ENCODE measurements at regions not wholly inside any gene's neighbourhood (a gene's known extent, or its start where the extent isn't known, plus 50 kb on each side); places are given as distances from the start of the nearest gene placed in this dataset.

DNA sequence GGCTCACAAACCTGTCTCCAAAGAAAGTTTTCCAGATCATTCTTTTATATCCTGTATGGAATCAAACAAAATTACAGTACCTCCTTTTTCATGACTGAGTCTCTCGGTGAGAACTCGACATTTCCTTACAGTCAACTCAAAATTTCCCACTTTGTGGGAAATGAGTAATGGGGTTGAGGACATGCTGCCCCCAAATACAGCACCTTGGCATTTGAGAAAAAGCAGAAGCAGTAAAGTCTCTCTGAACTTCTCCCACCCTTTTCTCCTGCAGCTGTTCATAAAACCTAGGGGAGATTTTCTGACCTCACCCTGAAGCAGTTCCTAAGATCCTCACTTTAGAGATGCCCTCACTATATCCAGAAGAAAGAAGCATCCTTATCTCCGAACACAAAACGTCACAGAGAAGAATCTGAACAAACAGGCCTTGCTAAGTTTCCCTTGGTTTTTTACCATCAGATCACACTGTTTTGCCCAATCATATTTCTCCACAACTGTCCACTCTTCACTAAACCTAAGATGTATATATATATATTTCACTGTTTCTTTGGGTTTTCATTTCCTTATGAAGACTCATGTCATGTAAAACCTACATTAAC lies 96.1 kb upstream of the APC start:
- intact Hi-C loops (cut with DNase I), result no loop called here
- no peaks in the 10 kb centered on the region for H3K27me3 ChIP-seq
- H3K4me3 ChIP-seq, result no peak overlapping the region
- H3K9me3 ChIP-seq, result no peaks in the 10 kb centered on the region
- peaks cover 0 to under 1% of the 10 kb centered on the region in 2 donors for H3K4me1 ChIP-seq
- no peak for TF ChIP-seq CTCF (IDR thresholded peaks at IDR 0.05)
- H3K27ac ChIP-seq, result no peak overlapping the region
- ATAC-seq, result no peak
- no peaks in the 10 kb centered on the region for H3K36me3 ChIP-seq
- DNase-seq, result no peak

DNA sequence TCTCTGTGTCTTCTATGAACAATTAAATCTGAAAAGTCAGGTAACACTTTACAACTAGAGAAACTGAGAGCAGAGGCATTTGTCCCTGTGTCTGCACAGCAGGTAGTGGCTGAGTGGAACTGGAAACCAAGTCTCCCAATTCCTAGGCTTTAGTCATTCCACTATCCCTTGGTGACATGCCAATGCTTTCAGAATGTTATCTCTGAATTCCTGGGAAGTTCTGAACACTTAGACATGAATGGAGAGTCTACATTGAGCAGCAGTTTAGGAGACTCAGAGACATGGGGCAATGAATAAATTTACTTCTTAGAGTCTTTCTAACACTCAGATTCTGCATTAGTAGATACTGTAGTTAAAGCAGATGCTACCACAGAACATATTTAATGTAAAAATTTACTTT lies 94.8 kb upstream of the APC start:
- H3K36me3 ChIP-seq, result no peaks in the 10 kb centered on the region
- no peak for DNase-seq
- no peak overlapping the region for H3K4me3 ChIP-seq
- TF ChIP-seq CTCF (IDR thresholded peaks at IDR 0.05), result no peak
- H3K27me3 ChIP-seq, result no peaks in the 10 kb centered on the region
- intact Hi-C loops (cut with DNase I), result no loop called here
- H3K27ac ChIP-seq, result no peak overlapping the region
- ATAC-seq, result no peak
- no peaks in the 10 kb centered on the region for H3K9me3 ChIP-seq
- no peaks in the 10 kb centered on the region for H3K4me1 ChIP-seq

GRCh38 chr5:112643339-112643971 lies 94.2 kb upstream of the APC start:
- peak; percentile 81 for ATAC-seq
- Histone ChIP-seq H3K9me3 (no peaks in the 10 kb centered on the region), H3K27me3 (no peaks in the 10 kb centered on the region), H3K36me3 (no peaks in the 10 kb centered on the region), H3K27ac (no peak overlapping the region), H3K4me1 (no peaks in the 10 kb centered on the region), H3K4me3 (no peak overlapping the region)
- TF ChIP-seq CTCF (IDR thresholded peaks at IDR 0.05), result no peak
- peak in 2 of 4 donors; percentile 35 for DNase-seq
- intact Hi-C loops (cut with DNase I), result no loop called here

DNA sequence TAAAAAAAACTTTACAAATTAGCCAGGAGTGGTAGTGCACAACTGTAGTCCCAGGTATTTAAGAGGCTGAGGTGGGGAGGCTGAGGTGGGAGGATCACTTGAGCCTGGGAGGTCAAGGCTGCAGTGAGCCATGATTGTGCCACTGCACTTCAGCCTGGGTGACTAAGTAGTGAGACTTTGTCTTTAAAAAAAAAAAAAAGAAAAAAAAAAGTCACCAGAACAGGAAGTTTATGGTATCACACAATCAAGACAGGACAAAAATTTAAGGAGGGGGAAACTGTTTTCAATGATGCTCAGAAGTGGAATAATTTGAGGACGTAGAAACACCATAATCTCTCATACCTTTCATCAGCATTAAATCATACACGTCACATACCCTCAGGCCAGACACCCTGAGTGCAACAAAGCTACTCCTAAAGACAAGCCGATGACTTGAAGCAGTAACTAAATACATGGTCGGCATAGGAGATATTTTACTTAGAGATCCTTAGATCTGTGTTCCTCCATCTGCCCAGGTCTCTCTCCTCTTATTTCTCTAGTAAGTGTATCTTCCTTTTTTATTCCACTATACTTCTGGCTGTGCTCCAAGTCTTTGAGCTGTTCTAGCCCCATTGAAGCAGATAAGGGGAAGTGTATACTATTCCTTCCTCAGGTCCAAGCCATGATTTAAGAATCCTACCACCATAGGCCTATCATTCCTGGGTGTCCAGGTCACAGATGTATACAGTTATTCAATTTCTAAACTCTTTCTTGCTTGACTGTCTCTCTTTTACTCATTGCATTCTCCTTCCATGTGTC lies 91.3 kb upstream of the APC start:
- no peaks in the 10 kb centered on the region for H3K9me3 ChIP-seq
- intact Hi-C loops (cut with DNase I), result no loop called here
- H3K4me3 ChIP-seq, result no peak overlapping the region
- no peak overlapping the region for H3K27ac ChIP-seq
- ATAC-seq (no peak), DNase-seq (no peak)
- no peak for TF ChIP-seq CTCF (IDR thresholded peaks at IDR 0.05)
- no peaks in the 10 kb centered on the region for H3K4me1 ChIP-seq
- H3K36me3 ChIP-seq, result no peaks in the 10 kb centered on the region
- no peaks in the 10 kb centered on the region for H3K27me3 ChIP-seq

DNA sequence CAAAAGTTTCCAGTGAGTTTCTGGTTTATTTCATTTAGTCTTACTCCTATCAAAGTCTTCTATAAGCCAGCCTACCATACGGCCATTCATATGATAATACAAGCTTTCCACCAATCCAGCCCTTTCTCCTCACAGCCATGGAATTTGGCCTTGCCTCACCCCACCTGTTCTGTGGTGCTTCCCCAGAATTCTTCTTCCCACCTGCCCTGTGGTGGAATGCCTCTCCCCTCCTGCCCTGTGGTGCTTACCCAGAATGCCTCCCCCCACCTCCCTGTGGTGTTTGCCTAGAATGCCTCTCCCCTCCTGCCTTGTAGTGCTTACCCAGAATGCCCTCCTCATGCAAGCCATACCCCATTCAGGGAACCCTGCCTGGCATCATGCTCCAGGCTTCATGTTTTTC lies 90.3 kb upstream of the APC start:
- ATAC-seq, result no peak
- Histone ChIP-seq H3K27ac (no peak overlapping the region), H3K4me3 (no peak overlapping the region), H3K4me1 (no peaks in the 10 kb centered on the region), H3K9me3 (no peaks in the 10 kb centered on the region), H3K27me3 (no peaks in the 10 kb centered on the region), H3K36me3 (no peaks in the 10 kb centered on the region)
- intact Hi-C loops (cut with DNase I), result no loop called here
- no peak for TF ChIP-seq CTCF (IDR thresholded peaks at IDR 0.05)
- no peak for DNase-seq

Data from left lung (tissue), 4 donors.